Lower leg skin (tissue), 3 donors: ENCODE measurements at regions not wholly inside any gene's neighbourhood (a gene's known extent, or its start where the extent isn't known, plus 50 kb on each side); places are given as distances from the start of the nearest gene placed in this dataset.

Experiments used
- POLR2A ChIP-seq, 2 donors: fragments of 450-650 bp; IDR thresholded peaks; one replicate each; pipeline ENCODE4 v1.6.1; 2016 to 2017; ENCODE audit warnings: antibody characterized with exemption in 2 of 2, mild to moderate bottlenecking in 1 of 2, moderate library complexity in 1 of 2
- TF ChIP-seq, protein P1 (sequence below), 3 donors: fragments of 450-650 bp; IDR thresholded peaks; one replicate each; pipeline ENCODE4 v1.5.1; 2016; ENCODE audit warnings: antibody characterized with exemption in 3 of 3, mild to moderate bottlenecking in 3 of 3, moderate library complexity in 2 of 3

DNA sequence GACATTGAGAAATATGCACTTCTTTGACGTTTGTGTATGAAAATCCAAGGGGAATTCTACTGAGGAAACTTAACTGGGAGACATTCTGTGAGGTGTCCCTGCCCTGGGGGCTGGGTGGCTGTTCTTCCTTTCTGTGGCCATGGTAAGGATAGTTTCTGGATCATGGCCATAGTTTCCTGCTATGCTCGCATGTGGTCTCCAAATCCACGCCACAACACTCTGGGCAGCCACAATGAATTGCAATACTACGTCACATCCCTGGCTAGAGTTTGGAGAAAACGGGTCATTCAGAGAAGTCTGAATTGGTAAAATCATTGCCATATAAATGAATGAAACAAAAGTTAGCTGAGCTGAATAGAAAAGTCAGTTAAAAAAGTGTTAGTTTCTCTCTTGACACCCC, 230.6 kb downstream of the UTRN start:
- TF ChIP-seq, protein P1, sequence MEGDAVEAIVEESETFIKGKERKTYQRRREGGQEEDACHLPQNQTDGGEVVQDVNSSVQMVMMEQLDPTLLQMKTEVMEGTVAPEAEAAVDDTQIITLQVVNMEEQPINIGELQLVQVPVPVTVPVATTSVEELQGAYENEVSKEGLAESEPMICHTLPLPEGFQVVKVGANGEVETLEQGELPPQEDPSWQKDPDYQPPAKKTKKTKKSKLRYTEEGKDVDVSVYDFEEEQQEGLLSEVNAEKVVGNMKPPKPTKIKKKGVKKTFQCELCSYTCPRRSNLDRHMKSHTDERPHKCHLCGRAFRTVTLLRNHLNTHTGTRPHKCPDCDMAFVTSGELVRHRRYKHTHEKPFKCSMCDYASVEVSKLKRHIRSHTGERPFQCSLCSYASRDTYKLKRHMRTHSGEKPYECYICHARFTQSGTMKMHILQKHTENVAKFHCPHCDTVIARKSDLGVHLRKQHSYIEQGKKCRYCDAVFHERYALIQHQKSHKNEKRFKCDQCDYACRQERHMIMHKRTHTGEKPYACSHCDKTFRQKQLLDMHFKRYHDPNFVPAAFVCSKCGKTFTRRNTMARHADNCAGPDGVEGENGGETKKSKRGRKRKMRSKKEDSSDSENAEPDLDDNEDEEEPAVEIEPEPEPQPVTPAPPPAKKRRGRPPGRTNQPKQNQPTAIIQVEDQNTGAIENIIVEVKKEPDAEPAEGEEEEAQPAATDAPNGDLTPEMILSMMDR (IDR thresholded peaks at IDR 0.05): no peak
- no peak for TF ChIP-seq POLR2A (IDR thresholded peaks at IDR 0.05)
